AG10803 (cell line): ENCODE measurements at regions not wholly inside any gene's neighbourhood (a gene's known extent, or its start where the extent isn't known, plus 50 kb on each side); places are given as distances from the start of the nearest gene placed in this dataset.

Experiments
- DNase-seq: peaks from one replicate; pipeline ENCODE4 v3.0.0; 2010; ENCODE audit warnings: low read depth
- H3K4me3 ChIP-seq: 2 replicates; pipeline ENCODE4 v1.5.1; 2011; ENCODE audit warnings: mild to moderate bottlenecking, low read length, control low read depth
- TF ChIP-seq, protein P1 (sequence below): conservative IDR thresholded peaks from 2 replicates; pipeline ENCODE4 v1.5.1; 2011; ENCODE audit warnings: mild to moderate bottlenecking, low read length, control low read depth, inconsistent platforms

DNA sequence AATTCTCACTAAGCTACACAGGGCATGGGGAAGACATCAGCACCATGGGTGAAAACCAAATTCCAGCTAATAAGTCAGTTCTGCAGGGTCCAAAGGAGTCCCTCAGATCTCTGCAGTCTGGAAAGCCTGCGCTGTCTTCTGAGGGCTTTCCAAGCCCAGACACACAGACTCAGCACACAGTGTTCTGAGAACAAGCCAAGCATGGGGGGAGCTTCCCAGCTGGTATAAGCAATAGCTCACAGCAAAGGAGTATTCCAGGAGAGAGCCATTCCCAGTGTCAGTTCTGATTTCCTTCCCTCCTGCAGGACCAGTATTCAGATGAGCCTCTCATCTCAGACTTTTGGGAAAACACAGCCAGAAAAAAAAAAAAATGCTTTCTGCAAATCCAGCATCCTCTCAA lies 370.8 kb downstream of the TNS1 start:
- DNase-seq, result no peak
- TF ChIP-seq, protein P1, sequence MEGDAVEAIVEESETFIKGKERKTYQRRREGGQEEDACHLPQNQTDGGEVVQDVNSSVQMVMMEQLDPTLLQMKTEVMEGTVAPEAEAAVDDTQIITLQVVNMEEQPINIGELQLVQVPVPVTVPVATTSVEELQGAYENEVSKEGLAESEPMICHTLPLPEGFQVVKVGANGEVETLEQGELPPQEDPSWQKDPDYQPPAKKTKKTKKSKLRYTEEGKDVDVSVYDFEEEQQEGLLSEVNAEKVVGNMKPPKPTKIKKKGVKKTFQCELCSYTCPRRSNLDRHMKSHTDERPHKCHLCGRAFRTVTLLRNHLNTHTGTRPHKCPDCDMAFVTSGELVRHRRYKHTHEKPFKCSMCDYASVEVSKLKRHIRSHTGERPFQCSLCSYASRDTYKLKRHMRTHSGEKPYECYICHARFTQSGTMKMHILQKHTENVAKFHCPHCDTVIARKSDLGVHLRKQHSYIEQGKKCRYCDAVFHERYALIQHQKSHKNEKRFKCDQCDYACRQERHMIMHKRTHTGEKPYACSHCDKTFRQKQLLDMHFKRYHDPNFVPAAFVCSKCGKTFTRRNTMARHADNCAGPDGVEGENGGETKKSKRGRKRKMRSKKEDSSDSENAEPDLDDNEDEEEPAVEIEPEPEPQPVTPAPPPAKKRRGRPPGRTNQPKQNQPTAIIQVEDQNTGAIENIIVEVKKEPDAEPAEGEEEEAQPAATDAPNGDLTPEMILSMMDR, result no peak
- no peak overlapping the region for H3K4me3 ChIP-seq

DNA sequence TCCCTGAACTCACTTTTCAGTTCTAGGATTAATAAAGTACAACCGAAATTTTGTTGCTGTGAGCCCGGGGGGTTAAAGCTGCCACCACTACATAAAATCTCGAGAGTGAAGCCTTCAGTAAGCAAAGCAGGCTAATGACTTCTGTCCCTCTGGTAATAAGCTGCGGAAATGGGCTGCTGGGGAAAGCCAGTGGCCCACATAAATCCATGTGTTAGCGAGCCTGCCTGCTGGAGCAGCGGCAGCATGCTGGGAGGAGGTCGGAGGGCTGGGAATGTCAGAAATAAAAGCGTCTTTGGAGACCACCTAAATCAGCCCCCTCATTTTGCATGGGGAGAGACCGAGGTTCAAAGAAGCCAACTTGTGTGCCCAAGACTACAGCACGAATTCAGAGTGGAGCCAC lies 371.7 kb downstream of the TNS1 start:
- H3K4me3 ChIP-seq, result no peak overlapping the region
- DNase-seq, result no peak
- TF ChIP-seq, protein P1, result no peak

DNA sequence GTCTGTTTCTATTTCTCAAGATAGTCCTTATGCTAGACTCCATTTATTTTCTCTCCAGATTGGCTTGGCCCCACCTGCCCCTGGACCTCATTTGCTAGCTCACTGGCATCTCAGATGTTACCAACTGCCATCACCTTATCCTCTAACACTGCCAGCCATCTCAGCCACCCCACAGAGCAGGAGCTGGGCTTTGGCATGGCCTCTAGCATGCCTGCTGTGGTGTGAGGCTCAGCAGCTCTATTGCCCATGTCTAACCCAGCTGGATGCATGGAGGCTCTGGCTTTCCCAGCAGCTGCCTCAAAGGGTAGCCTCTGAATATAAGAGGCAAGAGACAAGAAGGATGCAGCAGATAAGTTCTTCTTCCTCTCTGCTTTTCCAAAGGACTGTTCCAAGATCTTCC lies 373.4 kb downstream of the TNS1 start:
- DNase-seq, result no peak
- TF ChIP-seq, protein P1, result no peak
- no peak overlapping the region for H3K4me3 ChIP-seq

DNA sequence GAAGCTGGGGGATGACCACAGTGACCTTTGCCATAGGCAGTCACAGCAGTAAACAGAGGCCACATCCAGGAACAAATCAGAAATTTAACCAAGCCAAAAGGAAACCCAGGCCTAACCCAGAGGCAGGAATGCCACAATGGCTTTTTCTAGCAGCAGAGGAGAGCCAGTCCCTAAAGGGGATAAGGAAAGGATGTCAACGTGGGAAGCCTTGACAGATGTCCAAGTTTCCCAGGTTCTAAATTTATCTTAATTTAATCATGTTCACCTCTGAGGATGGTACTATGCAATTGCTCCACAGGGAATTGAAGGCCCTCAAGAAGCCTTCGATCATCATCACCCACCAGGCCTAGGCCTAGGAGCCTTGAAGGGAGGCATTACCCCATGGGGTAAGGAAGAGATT lies 374.7 kb downstream of the TNS1 start:
- TF ChIP-seq, protein P1, result no peak
- no peak overlapping the region for H3K4me3 ChIP-seq
- DNase-seq, result no peak

DNA sequence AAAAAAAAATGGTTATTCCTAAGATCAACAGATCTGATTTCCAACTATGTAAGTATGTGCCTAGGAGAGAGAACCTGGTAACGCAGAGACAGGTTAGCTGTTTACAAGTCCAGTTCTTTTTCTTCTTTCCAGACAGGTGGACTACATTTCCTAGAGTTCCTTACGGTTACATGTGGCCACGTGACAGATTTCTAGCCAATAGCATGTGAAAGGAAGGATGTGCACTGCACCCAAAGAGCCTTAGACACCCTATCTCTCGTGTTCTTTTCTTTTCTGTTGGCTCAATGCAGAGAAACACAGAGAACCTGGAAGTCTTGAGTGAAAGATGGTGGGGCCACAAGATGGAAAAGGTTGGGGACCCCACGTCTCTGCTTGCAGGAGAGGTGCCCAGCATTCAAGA lies 375.9 kb downstream of the TNS1 start:
- TF ChIP-seq, protein P1, result no peak
- no peak overlapping the region for H3K4me3 ChIP-seq
- no peak for DNase-seq

DNA sequence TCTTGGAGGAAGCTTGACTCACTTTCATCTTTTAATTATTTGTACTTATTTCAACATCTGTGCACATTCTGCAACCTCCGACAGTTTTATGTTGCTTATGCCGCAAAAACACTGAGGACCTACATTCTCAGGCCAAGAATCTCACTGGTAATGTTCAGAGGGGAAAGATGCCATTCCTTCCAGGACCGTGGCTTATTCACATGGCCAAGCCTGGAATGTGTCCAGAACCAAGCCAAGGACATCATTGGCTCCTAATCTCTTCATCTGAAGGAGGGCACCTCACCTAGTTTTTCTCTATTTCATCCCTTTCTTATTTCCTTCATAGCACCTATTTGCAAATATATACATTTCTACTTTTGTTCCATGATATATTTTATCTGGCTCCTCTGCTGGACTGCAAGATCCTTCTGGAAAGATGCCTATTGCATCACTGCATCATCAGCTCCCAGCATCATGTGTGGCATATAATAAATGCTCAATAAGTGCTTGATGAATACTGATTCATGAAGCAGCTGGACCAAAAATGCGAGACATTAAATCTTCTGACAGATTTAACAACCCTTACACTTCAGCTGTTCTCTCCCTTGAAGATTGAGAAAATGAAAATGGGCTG lies 377.1 kb downstream of the TNS1 start:
- no peak overlapping the region for H3K4me3 ChIP-seq
- TF ChIP-seq, protein P1, result no peak
- DNase-seq, result peak; percentile 97

DNA sequence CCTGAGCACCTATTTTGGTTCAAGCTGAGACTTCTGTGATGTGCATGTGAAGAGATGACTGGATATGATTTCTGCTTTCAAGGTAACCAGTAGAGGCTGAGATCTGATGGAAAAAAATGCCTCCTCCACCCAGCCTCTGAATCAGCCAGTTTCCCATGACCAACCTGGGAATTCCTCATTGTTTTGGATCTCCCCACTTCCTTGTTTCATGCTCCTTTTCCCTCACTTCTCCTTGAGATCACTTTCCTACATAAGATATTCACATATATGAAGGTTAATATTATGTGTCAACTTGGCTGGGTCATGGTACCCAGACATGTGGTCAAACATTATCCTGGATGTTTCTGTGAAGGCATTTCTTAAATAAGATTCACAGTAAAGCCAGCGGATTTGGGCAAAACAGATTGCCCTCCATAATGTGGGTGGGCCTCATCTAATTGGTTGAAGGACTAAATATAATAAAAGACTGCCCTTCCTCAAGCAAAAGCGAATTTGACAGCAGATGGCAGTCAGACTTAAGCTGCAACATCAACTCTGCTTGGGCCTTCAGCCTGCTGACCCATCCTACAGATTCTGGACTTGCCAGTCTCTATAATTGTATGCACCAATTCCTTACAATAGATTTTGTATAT lies 379.4 kb downstream of the TNS1 start:
- TF ChIP-seq, protein P1, result no peak
- DNase-seq, result no peak
- H3K4me3 ChIP-seq, result no peak overlapping the region
